ENCODE measurements at regions not wholly inside any gene's neighbourhood (a gene's known extent, or its start where the extent isn't known, plus 50 kb on each side); places are given as distances from the start of the nearest gene placed in this dataset.

DNA sequence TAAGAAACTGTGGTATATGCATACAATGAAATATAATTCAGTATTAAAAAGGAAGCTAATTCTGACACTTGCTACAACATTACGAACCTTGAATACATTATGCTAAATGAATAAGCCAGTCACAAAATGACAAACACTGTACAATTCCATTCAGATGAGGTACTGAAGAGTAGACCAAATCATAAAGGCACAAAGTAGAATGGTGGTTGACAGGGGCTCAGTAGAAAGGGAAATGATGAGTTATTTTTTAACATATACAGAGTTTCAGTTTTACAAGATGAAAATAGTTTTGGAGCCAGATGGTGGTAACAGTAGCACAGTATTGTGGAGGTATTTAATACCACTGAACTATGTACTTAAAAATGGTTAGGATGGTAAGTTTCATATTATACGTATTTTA, 254.6 kb upstream of the RBMS3 start:
- no peaks in the 10 kb centered on the region for H4K20me1 ChIP-seq (replicated peaks; ENCODE audit: insufficient read depth)
- H3K36me3 ChIP-seq (ENCODE audit: insufficient read depth) = no peaks in the 10 kb centered on the region
- H2AFZ ChIP-seq = no peak overlapping the region
- H3K79me2 ChIP-seq (replicated peaks; ENCODE audit: insufficient read depth) = no peaks in the 10 kb centered on the region
- H3K9me2 ChIP-seq (ENCODE audit: insufficient read depth) = no peaks in the 10 kb centered on the region
- no peaks in the 10 kb centered on the region for H3F3A ChIP-seq (replicated peaks; ENCODE audit: low read depth)
- no peak overlapping the region for H3K4me3 ChIP-seq
- ATAC-seq (no peak), DNase-seq (ENCODE audit: low spot score) (no peak)
- H3K4me2 ChIP-seq = no peak overlapping the region
- Mint-ChIP-seq H3K9me3 (no peaks in the 10 kb centered on the region), H3K36me3 (ENCODE audit: low read depth) (no peaks in the 10 kb centered on the region), H3K4me3 (no peak overlapping the region), H3K27ac (no peak overlapping the region; the same call in 1 of the 2 replicates), H3K27me3 (ENCODE audit: insufficient read depth, low read depth, poor library complexity) (no peaks in the 10 kb centered on the region), H3K4me1 (no peaks in the 10 kb centered on the region)
- H3K4me1 ChIP-seq (ENCODE audit: insufficient read depth) = no peaks in the 10 kb centered on the region
- no peak overlapping the region for H3K27ac ChIP-seq (ENCODE audit: low read depth)
- TF ChIP-seq NANOG (IDR thresholded peaks at IDR 0.05; ENCODE audit: borderline replicate concordance) = no peak
- no peak for TF ChIP-seq EZH2phosphoT487 (IDR thresholded peaks at IDR 0.05; ENCODE audit: unreplicated experiment)
- TF ChIP-seq ZNF331 (CRISPR knock-in tag; IDR thresholded peaks at IDR 0.05; ENCODE audit: low read depth) = no peak
- TF ChIP-seq, protein P1, sequence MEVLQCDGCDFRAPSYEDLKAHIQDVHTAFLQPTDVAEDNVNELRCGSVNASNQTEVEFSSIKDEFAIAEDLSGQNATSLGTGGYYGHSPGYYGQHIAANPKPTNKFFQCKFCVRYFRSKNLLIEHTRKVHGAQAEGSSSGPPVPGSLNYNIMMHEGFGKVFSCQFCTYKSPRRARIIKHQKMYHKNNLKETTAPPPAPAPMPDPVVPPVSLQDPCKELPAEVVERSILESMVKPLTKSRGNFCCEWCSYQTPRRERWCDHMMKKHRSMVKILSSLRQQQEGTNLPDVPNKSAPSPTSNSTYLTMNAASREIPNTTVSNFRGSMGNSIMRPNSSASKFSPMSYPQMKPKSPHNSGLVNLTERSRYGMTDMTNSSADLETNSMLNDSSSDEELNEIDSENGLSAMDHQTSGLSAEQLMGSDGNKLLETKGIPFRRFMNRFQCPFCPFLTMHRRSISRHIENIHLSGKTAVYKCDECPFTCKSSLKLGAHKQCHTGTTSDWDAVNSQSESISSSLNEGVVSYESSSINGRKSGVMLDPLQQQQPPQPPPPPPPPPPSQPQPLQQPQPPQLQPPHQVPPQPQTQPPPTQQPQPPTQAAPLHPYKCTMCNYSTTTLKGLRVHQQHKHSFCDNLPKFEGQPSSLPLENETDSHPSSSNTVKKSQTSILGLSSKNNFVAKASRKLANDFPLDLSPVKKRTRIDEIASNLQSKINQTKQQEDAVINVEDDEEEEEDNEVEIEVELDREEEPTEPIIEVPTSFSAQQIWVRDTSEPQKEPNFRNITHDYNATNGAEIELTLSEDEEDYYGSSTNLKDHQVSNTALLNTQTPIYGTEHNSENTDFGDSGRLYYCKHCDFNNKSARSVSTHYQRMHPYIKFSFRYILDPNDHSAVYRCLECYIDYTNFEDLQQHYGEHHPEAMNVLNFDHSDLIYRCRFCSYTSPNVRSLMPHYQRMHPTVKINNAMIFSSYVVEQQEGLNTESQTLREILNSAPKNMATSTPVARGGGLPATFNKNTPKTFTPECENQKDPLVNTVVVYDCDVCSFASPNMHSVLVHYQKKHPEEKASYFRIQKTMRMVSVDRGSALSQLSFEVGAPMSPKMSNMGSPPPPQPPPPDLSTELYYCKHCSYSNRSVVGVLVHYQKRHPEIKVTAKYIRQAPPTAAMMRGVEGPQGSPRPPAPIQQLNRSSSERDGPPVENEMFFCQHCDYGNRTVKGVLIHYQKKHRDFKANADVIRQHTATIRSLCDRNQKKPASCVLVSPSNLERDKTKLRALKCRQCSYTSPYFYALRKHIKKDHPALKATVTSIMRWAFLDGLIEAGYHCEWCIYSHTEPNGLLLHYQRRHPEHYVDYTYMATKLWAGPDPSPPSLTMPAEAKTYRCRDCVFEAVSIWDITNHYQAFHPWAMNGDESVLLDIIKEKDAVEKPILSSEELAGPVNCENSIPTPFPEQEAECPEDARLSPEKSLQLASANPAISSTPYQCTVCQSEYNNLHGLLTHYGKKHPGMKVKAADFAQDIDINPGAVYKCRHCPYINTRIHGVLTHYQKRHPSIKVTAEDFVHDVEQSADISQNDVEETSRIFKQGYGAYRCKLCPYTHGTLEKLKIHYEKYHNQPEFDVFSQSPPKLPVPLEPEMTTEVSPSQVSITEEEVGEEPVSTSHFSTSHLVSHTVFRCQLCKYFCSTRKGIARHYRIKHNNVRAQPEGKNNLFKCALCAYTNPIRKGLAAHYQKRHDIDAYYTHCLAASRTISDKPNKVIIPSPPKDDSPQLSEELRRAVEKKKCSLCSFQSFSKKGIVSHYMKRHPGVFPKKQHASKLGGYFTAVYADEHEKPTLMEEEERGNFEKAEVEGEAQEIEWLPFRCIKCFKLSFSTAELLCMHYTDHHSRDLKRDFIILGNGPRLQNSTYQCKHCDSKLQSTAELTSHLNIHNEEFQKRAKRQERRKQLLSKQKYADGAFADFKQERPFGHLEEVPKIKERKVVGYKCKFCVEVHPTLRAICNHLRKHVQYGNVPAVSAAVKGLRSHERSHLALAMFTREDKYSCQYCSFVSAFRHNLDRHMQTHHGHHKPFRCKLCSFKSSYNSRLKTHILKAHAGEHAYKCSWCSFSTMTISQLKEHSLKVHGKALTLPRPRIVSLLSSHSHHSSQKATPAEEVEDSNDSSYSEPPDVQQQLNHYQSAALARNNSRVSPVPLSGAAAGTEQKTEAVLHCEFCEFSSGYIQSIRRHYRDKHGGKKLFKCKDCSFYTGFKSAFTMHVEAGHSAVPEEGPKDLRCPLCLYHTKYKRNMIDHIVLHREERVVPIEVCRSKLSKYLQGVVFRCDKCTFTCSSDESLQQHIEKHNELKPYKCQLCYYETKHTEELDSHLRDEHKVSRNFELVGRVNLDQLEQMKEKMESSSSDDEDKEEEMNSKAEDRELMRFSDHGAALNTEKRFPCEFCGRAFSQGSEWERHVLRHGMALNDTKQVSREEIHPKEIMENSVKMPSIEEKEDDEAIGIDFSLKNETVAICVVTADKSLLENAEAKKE (CRISPR knock-in tag; IDR thresholded peaks at IDR 0.05) = no peak
- no peak for TF ChIP-seq ZNF114 (CRISPR knock-in tag; IDR thresholded peaks at IDR 0.05)
- no peak for TF ChIP-seq STAT1 (IDR thresholded peaks at IDR 0.05; ENCODE audit: unreplicated experiment)
- no peak for TF ChIP-seq JUNB (IDR thresholded peaks at IDR 0.05; ENCODE audit: unreplicated experiment)
- TF ChIP-seq, protein P2, sequence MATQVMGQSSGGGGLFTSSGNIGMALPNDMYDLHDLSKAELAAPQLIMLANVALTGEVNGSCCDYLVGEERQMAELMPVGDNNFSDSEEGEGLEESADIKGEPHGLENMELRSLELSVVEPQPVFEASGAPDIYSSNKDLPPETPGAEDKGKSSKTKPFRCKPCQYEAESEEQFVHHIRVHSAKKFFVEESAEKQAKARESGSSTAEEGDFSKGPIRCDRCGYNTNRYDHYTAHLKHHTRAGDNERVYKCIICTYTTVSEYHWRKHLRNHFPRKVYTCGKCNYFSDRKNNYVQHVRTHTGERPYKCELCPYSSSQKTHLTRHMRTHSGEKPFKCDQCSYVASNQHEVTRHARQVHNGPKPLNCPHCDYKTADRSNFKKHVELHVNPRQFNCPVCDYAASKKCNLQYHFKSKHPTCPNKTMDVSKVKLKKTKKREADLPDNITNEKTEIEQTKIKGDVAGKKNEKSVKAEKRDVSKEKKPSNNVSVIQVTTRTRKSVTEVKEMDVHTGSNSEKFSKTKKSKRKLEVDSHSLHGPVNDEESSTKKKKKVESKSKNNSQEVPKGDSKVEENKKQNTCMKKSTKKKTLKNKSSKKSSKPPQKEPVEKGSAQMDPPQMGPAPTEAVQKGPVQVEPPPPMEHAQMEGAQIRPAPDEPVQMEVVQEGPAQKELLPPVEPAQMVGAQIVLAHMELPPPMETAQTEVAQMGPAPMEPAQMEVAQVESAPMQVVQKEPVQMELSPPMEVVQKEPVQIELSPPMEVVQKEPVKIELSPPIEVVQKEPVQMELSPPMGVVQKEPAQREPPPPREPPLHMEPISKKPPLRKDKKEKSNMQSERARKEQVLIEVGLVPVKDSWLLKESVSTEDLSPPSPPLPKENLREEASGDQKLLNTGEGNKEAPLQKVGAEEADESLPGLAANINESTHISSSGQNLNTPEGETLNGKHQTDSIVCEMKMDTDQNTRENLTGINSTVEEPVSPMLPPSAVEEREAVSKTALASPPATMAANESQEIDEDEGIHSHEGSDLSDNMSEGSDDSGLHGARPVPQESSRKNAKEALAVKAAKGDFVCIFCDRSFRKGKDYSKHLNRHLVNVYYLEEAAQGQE (IDR thresholded peaks at IDR 0.05; ENCODE audit: unreplicated experiment) = no peak
- TF ChIP-seq EZH2 (IDR thresholded peaks at IDR 0.05; ENCODE audit: low read depth, unreplicated experiment) = no peak
- TF ChIP-seq, protein P3, sequence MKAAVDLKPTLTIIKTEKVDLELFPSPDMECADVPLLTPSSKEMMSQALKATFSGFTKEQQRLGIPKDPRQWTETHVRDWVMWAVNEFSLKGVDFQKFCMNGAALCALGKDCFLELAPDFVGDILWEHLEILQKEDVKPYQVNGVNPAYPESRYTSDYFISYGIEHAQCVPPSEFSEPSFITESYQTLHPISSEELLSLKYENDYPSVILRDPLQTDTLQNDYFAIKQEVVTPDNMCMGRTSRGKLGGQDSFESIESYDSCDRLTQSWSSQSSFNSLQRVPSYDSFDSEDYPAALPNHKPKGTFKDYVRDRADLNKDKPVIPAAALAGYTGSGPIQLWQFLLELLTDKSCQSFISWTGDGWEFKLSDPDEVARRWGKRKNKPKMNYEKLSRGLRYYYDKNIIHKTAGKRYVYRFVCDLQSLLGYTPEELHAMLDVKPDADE (IDR thresholded peaks at IDR 0.05) = no peak
- TF ChIP-seq, protein P4, sequence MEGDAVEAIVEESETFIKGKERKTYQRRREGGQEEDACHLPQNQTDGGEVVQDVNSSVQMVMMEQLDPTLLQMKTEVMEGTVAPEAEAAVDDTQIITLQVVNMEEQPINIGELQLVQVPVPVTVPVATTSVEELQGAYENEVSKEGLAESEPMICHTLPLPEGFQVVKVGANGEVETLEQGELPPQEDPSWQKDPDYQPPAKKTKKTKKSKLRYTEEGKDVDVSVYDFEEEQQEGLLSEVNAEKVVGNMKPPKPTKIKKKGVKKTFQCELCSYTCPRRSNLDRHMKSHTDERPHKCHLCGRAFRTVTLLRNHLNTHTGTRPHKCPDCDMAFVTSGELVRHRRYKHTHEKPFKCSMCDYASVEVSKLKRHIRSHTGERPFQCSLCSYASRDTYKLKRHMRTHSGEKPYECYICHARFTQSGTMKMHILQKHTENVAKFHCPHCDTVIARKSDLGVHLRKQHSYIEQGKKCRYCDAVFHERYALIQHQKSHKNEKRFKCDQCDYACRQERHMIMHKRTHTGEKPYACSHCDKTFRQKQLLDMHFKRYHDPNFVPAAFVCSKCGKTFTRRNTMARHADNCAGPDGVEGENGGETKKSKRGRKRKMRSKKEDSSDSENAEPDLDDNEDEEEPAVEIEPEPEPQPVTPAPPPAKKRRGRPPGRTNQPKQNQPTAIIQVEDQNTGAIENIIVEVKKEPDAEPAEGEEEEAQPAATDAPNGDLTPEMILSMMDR (conservative IDR thresholded peaks at IDR 0.05; ENCODE audit: low read depth in 2 of 2) = no peak
- H3K27me3 ChIP-seq (ENCODE audit: insufficient read depth) = no peaks in the 10 kb centered on the region
